H1 (cell line): ENCODE measurements at regions not wholly inside any gene's neighbourhood (a gene's known extent, or its start where the extent isn't known, plus 50 kb on each side); places are given as distances from the start of the nearest gene placed in this dataset.
"Not testable (repeated sequence)": the region's sequence is repeated elsewhere in the genome, so short reads cannot be mapped to it uniquely, and the experiment has no call there.

Experiments
- CTCF ChIA-PET: fragments of 300-600 bp; sonication (Branson Sonifier 250); formaldehyde crosslinking; loops from one replicate; lab custom pipeline; 2021; ENCODE audit not compliant: partially characterized antibody; lab: Charles Lee
- POLR2A ChIA-PET: fragments of 300-600 bp; sonication (Branson Sonifier 250); formaldehyde crosslinking; loops from one replicate; lab custom pipeline; 2021; ENCODE audit warnings: inconsistent platforms; ENCODE audit not compliant: partially characterized antibody; lab: Charles Lee
- DNase-seq, 2 experiments: peaks; one replicate each; pipeline versions ENCODE4 v3.0.0 to v3.0.0-alpha.2; 2010 to 2022; ENCODE audit warnings: low spot score in 2 of 2, low read depth in 1 of 2, mixed read lengths in 1 of 2
- FAIRE-seq: peaks from 2 replicates; lab custom pipeline; 2011; peaks lifted over from hg19 to GRCh38; lab: Jason Lieb, UNC
- H2AFZ ChIP-seq: 2 replicates; pipeline ENCODE4 v1.8.1; 2012; ENCODE audit warnings: low read length, inconsistent platforms
- H2AK5ac ChIP-seq: 2 replicates; pipeline ENCODE4 v1.6.1; 2013; ENCODE audit warnings: low read depth, low read length
- H2BK120ac ChIP-seq: replicated peaks from 2 replicates; pipeline ENCODE3; 2013; ENCODE audit warnings: low read depth, low read length, inconsistent platforms
- H2BK12ac ChIP-seq: 2 replicates; pipeline ENCODE4 v1.6.1; 2013; ENCODE audit warnings: low read depth, low read length
- H2BK15ac ChIP-seq: 2 replicates; pipeline ENCODE4 v1.6.1; 2013; ENCODE audit warnings: low read length
- H2BK20ac ChIP-seq: 2 replicates; pipeline ENCODE4 v1.6.1; 2013; ENCODE audit warnings: low read length
- H2BK5ac ChIP-seq: 2 replicates; pipeline ENCODE4 v1.6.1; 2013; ENCODE audit warnings: low read depth, low read length
- H3K14ac ChIP-seq: 2 replicates; pipeline ENCODE4 v1.6.1; 2013; ENCODE audit warnings: inconsistent platforms; ENCODE audit not compliant: insufficient read length
- H3K18ac ChIP-seq: 2 replicates; pipeline ENCODE4 v1.6.1; 2013; ENCODE audit warnings: low read length; ENCODE audit errors: extremely low read depth
- H3K23ac ChIP-seq: 2 replicates; pipeline ENCODE4 v1.6.1; 2013; ENCODE audit warnings: inconsistent platforms; ENCODE audit not compliant: insufficient read length
- H3K23me2 ChIP-seq: 2 replicates; pipeline ENCODE4 v1.6.1; 2013; ENCODE audit warnings: low read depth, low read length
- H3K27ac ChIP-seq: 2 replicates; pipeline ENCODE4 v1.6.1; 2011; ENCODE audit warnings: low read depth, low read length, inconsistent platforms
- H3K27me3 ChIP-seq, 4 experiments: replicated peaks in 1 of 4; 1 replicate in 1 of 4; 2 replicates in 3 of 4; pipeline versions ENCODE4 v1.6.1 to v1.8.1; 2011 to 2013; ENCODE audit warnings: low read length in 3 of 4, mild to moderate bottlenecking in 3 of 4, inconsistent platforms in 2 of 4, mixed read lengths in 2 of 4, moderate library complexity in 1 of 4; ENCODE audit not compliant: control insufficient read depth in 3 of 4, insufficient read depth in 3 of 4; ENCODE audit errors: extremely low read depth in 1 of 4
- H3K36me3 ChIP-seq, 4 experiments: 2 replicates each; pipeline versions ENCODE4 v1.6.1 to v1.8.1; 2011 to 2013; ENCODE audit warnings: mild to moderate bottlenecking in 4 of 4, low read length in 3 of 4, moderate library complexity in 2 of 4, control low read depth in 1 of 4, inconsistent platforms in 1 of 4; ENCODE audit not compliant: insufficient read depth in 4 of 4, control insufficient read depth in 2 of 4
- H3K4ac ChIP-seq: replicated peaks from 2 replicates; pipeline ENCODE3; 2013; ENCODE audit warnings: low read length, low read depth, mixed read lengths, inconsistent platforms; ENCODE audit not compliant: insufficient read length
- H3K4me1 ChIP-seq, 4 experiments: replicated peaks in 1 of 4; 1 replicate in 1 of 4; 2 replicates in 3 of 4; pipeline versions ENCODE4 v1.6.1 to v1.8.1; 2011 to 2013; ENCODE audit warnings: low read length in 3 of 4, inconsistent platforms in 2 of 4, mixed read lengths in 1 of 4; ENCODE audit not compliant: insufficient read depth in 4 of 4, control insufficient read depth in 3 of 4
- H3K4me2 ChIP-seq, 2 experiments: 2 replicates each; pipeline versions ENCODE4 v1.6.1 to v1.8.1; 2011 to 2013; ENCODE audit warnings: low read depth in 2 of 2, low read length in 2 of 2, control low read depth in 1 of 2, inconsistent platforms in 1 of 2, mild to moderate bottlenecking in 1 of 2; ENCODE audit not compliant: insufficient read depth in 1 of 2
- H3K4me3 ChIP-seq, 4 experiments: fragments of 200-600, 300-600 bp in 1 of 4; sonication (generic), shearing (Covaris generic), sonication (Bioruptor Twin) in 1 of 4; 2 replicates each; pipeline versions ENCODE4 v1.5.1 to v1.8.1; 2011 to 2016; ENCODE audit warnings: low read length in 4 of 4, low read depth in 3 of 4, control low read depth in 2 of 4, inconsistent platforms in 2 of 4, mild to moderate bottlenecking in 2 of 4, mixed read lengths in 1 of 4, moderate library complexity in 1 of 4; ENCODE audit not compliant: insufficient read depth in 2 of 4; ENCODE audit errors: extremely low read depth in 1 of 4
- H3K56ac ChIP-seq: replicated peaks from 2 replicates; pipeline ENCODE3; 2013; ENCODE audit warnings: low read depth, mild to moderate bottlenecking, mixed read lengths, low read length, inconsistent platforms; ENCODE audit not compliant: insufficient read length
- H3K79me1 ChIP-seq: 2 replicates; pipeline ENCODE4 v1.6.1; 2013; ENCODE audit warnings: low read depth, low read length, control low read depth
- H3K79me2 ChIP-seq, 2 experiments: 2 replicates each; pipeline versions ENCODE4 v1.6.1 to v1.8.1; 2012 to 2013; ENCODE audit warnings: low read length in 2 of 2, mild to moderate bottlenecking in 2 of 2, inconsistent platforms in 1 of 2; ENCODE audit not compliant: insufficient read depth in 2 of 2, control insufficient read depth in 1 of 2
- H3K9ac ChIP-seq, 4 experiments: replicated peaks in 1 of 4; 1 replicate in 1 of 4; 2 replicates in 3 of 4; pipeline versions ENCODE4 v1.6.1 to v1.8.1; 2011 to 2013; ENCODE audit warnings: low read depth in 3 of 4, low read length in 3 of 4, control low read depth in 2 of 4, mild to moderate bottlenecking in 2 of 4, moderate library complexity in 2 of 4, inconsistent platforms in 1 of 4; ENCODE audit errors: extremely low read depth in 1 of 4
- H3K9me3 ChIP-seq, 2 experiments: 2 replicates each; pipeline versions ENCODE4 v1.6.1 to v1.8.1; 2012 to 2013; ENCODE audit warnings: mild to moderate bottlenecking in 2 of 2, moderate library complexity in 2 of 2, control low read depth in 1 of 2, inconsistent platforms in 1 of 2, low read depth in 1 of 2, low read length in 1 of 2, mixed read lengths in 1 of 2; ENCODE audit not compliant: insufficient read depth in 2 of 2
- H4K20me1 ChIP-seq, 2 experiments: replicated peaks in 1 of 2; 2 replicates each; pipeline versions ENCODE3 to v1.8.1; 2011 to 2013; ENCODE audit warnings: inconsistent platforms in 2 of 2, low read length in 2 of 2, mild to moderate bottlenecking in 1 of 2; ENCODE audit not compliant: insufficient read depth in 2 of 2, control insufficient read depth in 1 of 2
- H4K5ac ChIP-seq: 2 replicates; pipeline ENCODE4 v1.6.1; 2013; ENCODE audit warnings: low read length, low read depth, mixed read lengths, inconsistent platforms; ENCODE audit not compliant: insufficient read length
- H4K8ac ChIP-seq: 2 replicates; pipeline ENCODE4 v1.8.0; 2013; ENCODE audit warnings: mild to moderate bottlenecking, moderate library complexity, low read length, inconsistent platforms; ENCODE audit not compliant: insufficient read depth; ENCODE audit errors: extremely low read depth
- H4K91ac ChIP-seq: replicated peaks from 2 replicates; pipeline ENCODE3; 2013; ENCODE audit warnings: low read length, mixed read lengths, inconsistent platforms; ENCODE audit not compliant: insufficient read length
- WGBS, 2 experiments: shearing (Covaris generic) in 1 of 2; methylation state at CpG; one replicate each; pipeline versions ENCODE4 v1.1.6 to v1.1.7; 2013 to 2015; ENCODE audit warnings: low lambda C conversion rate in 2 of 2, mixed read lengths in 2 of 2, inconsistent platforms in 1 of 2, low coverage in 1 of 2, missing lambda C conversion rate in 1 of 2; ENCODE audit not compliant: insufficient replicate concordance in 2 of 2, insufficient coverage in 1 of 2, insufficient read length in 1 of 2; ENCODE audit errors: extremely low coverage in 1 of 2, missing lambda C conversion rate in 1 of 2; 5-methylcytosine and 5-hydroxymethylcytosine counted together

DNA sequence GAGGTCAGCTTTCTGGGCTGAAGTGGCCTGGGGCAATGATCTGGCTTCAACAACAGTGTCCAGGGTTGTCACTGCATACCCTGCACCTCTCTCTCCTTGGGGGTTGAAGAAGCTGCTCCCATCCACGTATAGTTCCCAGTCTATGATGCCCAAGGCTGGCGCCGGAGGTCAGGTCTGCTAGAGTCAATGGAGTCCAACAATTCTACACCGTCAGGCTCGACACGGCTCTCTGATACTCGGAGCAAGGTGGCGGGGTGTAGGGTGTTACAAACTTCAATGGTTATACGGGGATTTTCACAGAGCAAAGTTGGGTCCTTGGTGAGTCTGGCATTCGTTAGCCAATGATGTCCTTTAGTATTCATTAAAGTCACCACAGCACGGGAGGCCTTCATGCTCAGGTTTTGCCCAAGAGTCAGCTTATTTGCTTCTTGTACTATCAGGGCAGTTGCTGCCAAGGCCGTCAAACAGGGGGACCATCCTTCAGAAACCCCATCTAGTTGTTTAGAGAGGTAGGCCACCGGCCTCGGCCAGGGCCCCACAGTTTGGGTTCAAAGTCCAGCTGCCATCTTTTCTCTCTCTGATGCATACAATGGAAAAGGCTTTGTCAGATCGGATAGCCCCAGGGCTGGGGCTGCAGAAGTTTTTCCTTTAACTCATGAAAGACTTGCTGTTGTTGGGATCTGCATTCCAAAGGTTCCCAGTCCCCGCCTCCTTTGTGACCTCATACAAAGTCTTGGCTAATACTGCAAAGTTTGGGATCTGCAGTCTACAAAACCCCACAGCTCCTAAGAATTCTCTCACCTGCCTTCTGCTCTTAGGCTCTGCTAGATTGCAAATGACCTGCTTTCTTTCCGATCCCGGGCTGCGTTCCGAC lies 128.1 kb downstream of the ADRA2C start:
- H4K8ac ChIP-seq, H4K91ac ChIP-seq, H3K14ac ChIP-seq, H3K4me3 ChIP-seq, H3K36me3 ChIP-seq, H2AFZ ChIP-seq, H3K79me1 ChIP-seq, H3K27me3 ChIP-seq, H2BK12ac ChIP-seq, DNase-seq, H3K79me2 ChIP-seq, H2BK5ac ChIP-seq, H3K4me2 ChIP-seq, H3K23me2 ChIP-seq, FAIRE-seq, H3K4ac ChIP-seq, H3K18ac ChIP-seq, POLR2A ChIA-PET, H4K20me1 ChIP-seq, H4K5ac ChIP-seq, H3K9ac ChIP-seq, H3K27ac ChIP-seq, H3K9me3 ChIP-seq, H3K4me1 ChIP-seq, H2BK120ac ChIP-seq, H2AK5ac ChIP-seq, H3K23ac ChIP-seq, H3K56ac ChIP-seq: not testable (repeated sequence)
- 0 out of 2 replicates have a peak overlapping the region, but pooled peaks have one; percentile 46 for H2BK15ac ChIP-seq
- 91% methylated on average over 20 of the region's 20 CpGs; no CpG with 5 or more reads in 1 of the 2 experiments for WGBS, 2 experiments
- H2BK20ac ChIP-seq = 0 out of 2 replicates have a peak overlapping the region, but pooled peaks have one; percentile 61
- CTCF ChIA-PET = interaction anchor here (0.6 to 4.2 kb wide), 6 partner anchors 14 to 271 kb away, joined by 3 to 21 read pairs (median 6); no protein-coding TSS in a partner anchor
